ENCODE measurements at regions not wholly inside any gene's neighbourhood (a gene's known extent, or its start where the extent isn't known, plus 50 kb on each side); places are given as distances from the start of the nearest gene placed in this dataset.

DNA sequence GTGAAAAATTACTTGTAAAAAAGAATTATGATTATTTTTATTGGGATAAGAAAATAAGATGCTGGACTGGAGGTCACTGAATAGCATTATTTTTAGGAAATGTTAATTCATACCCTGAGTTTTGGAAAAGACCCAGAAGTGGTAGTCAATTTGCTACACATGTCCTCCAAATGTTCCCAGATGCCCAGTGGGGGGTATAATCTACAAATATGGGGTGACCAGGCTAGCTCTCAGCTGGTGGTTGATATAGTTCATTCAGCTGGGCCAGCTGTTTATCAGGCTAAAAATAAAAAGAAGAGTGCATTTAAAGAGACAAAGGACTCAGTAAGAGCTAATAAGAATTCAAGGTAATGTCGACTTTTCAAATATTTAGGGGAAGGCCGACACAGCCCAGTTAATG, 402.0 kb upstream of the GOLIM4 start:
- no peak for DNase-seq

DNA sequence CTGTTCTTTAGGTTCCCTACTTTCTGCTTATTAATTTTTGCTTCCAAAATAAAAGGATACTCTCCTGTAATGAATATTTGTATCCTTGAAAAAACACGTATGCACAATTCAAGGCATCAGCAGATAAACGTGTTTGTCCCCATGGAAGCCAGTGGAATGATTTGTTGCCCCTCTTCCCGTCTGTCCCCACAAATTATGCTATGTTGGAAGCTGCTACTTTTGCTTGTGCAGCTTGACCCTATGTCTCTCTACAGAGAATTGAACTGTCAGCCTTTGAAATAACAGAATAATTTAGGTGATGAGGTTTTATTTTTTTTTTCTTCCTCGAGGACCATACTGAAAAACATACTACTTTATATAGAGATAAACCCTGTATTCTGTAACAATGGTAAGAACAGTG, 401.5 kb upstream of the GOLIM4 start:
- no peak for DNase-seq

DNA sequence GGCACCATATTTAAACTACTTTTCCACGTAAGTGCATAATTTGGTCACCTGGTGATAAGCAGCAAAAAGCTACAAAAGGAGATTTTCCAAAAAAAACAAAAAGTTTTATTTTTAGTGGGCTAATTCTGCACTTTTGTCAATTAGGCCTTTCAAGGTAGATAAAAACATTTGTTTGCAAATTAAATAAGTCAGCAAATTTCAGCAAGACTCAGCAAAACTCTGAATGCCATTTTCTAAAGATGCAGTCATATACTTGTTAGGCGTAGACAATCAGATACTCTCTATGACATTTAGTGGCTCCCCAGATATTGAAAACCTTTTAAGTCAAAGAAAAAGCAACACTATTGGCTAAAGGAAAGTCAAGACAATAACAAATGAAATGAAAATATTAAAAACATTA, 400.2 kb upstream of the GOLIM4 start:
- no peak for DNase-seq

DNA sequence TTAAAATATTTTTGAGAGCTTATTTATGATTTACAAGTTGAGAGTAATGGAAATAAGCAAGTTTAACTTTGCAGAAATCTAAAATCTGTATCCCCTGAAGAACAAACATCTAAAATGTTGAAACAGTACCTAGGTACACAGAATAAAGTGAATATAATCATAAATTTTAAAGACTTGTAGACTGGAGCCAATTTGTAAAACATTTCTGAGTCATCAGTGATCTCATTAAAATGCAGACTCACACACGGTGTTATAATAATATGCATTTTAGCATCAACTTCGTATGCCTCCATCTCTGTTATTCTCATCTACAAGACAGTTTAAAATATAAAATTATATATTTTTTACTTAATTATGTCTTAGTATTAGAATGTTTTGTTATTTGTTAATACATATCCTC, 399.5 kb upstream of the GOLIM4 start:
- DNase-seq, result no peak

DNA sequence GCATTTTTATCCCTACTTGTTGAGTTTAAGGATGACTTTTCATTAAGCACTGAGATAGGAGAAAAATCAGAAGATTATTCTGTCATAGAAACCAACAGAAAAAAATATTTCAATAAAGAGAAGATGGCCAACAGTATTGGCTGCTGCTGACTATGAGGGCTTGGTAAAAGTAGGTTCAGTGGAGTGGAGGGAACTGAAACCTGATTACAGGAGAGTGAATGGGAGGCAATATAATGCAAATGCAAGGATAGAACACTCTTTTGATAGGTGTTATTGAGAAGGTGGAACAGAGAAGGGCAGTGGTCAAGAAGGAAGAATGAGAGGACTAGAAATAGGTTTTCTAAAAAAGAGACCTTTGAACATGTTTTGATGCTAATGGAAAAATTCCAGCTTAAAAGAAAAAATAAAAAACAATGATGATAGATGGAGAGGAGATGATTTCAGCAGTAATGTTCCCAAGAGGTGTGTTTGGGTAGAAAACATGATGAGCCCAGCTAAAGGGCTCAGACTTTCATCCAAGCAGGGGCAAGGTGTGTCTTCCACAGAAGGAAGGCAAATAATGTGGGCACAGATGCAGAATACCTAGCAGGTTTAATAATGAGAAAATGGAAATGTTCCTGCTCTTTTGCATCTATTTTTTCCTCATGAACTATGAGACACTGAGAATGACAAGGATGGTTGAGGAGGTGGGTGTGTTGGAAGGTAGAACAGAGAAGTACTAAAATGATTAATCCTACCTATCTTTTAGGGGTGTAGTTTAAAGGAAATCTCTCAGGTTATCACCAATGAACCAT, 397.9 kb upstream of the GOLIM4 start:
- DNase-seq, result no peak

DNA sequence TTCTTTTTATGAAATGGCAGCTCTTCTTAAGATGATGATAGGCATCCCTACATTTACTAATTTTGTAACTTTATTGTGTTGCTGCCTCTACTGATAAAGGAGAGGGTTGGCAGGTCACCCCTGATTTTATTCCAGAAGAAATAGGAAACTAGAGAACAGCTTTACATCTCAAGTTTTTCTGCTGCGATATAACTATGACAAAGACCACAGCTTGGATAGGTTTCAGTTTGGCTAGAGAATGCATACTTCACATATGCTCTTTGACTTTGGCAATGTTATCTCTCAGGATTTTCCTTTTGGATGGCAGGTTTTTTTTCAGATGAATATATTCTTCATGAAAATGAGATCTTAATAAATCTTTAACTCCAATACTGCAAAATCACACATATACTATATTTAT, 395.3 kb upstream of the GOLIM4 start:
- DNase-seq, result no peak

DNA sequence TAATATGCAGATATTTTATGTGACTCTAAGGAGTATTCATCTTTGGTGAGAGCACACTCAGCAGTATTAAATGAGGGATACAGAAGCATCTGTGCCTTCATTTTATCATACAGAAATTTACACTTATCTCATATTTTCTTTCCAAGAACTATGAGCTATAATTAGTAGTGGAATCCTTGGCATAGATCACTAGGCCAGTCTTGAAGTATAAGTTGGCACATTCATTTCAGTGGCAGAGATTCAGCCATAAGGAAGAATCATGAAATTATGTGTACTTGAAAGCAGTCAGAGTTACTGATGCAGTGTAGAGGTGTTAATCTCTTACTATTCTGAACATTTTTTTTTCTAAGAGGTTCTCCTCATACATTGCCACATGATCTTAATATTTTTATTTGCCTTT, 393.6 kb upstream of the GOLIM4 start:
- DNase-seq, result no peak

DNA sequence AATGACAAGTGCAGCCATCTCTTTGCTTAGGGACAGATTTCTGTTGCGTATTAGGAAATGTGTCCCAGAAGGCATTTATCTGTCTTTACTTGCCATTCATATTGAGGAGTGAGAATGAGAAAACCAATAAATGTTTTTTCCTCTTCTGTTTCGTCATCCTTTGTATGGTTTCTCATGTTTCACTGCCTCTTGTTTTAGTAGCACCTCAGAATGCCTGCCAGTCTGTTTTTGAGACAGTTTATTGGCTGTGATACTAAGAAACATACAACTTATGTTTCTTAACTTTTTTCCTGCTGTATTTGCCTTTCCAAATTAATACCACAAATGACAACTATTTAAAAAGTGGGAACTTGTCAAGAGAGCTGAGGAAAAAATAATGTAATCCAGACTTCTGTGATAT, 390.2 kb upstream of the GOLIM4 start:
- no peak for DNase-seq

DNA sequence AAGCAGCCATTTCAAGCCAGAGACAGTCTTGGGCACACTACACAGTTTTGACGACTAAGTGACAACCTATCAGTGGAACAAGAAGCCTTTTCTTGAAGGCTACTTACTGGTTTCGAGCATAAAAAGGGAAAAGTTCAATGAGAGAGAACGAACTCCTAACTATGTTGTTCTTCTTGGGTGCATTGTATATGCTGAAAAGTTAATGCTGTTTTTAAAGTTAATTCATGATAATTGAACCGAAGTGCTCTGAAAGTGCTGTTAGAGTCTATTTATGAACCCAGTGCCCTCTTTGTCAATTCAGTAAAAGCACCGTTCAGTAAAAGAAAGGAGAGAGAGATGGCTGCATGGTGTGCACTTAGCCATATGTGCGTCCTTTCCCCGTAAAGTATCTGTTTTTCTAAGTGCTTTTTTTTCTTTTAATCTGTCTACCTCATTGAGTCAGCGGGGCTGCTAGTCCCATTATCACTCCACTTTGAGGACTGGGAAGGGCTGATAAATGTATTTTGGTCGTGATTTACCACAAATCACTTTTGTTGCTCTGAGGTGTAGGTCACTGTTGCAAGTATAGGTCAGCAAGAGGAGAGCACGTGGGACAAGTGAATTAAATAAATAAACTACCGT, 380.7 kb upstream of the GOLIM4 start:
- no peak for DNase-seq

DNA sequence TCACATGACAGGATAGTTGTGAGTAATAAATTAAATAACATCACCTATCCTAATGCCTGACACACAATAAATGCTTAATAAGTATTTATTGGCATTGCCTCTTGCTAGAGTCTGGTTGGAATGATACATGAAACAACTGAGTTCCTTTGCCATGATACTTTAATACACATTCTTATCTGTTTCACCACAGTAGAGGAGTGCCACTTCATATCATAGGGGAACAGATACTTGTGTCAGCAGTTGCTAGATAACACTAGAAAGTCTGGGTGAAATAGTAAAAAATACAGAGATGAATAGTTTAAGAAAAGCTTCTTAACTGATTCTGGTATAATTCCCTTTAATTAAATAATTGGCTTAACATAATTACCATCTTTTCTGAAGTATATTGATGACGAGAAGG, 380.0 kb upstream of the GOLIM4 start:
- DNase-seq, result no peak

DNA sequence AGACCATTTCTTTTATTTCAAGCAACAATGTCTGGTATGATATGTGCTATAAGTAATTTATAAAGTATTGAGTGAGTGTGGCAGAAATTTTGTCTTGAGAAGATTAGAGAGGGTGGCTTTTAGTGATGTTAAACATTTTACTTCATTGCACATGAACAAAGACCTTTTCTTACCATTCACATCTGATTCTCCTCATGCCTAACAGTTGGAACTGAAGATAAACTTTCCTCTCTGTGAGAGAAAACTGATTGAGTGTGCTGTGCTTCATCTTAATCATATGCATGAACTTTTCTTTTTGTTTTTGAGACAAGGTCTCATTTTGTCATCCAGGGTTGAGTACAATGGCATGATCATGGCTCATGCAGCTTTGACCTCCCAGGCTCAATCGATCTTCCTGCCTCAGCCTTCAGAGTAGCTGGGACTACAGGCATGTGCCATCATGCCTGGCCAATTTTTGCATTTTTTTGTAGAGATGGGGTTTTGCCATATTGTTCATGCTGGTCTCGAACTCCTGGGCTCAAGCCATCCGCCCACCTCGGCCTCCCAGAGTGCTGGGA, 377.7 kb upstream of the GOLIM4 start:
- no peak for DNase-seq

DNA sequence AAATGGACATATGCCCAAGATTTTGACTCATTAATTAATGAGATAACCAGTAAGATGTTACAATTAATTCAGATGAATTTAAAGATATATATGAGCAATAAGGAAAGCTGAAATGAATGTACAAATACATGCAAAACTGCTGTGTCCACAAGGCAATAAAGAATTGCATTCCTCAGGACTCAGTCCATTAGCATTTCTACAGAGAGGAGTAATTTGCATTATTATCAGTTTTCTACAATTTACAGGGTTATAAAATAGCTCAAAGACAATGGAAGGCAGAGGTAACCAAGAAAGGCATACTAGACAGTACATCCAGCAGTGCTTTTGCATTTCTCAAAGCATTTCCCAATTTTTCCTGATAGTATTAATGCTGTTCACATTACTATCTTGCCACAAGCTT, 377.1 kb upstream of the GOLIM4 start:
- no peak for DNase-seq

DNA sequence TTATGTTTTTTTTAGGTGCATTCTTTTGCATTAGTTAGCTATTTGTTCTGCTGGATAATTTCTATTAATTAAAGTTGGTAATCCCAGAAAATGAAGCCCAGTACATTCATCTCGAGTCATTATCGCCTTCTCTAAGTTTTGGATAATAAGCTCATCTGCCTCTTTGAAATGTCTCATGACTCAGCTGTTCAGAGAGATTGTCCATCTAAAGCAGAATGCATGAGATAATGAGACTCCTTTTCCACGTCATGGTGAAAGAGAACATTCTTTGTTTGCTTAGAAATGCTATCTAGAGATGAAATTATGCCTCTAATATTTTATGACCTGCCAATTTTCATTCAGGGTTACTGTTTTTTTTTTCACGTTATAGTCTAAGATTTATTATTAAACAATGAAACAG, 374.7 kb upstream of the GOLIM4 start:
- DNase-seq, result no peak

DNA sequence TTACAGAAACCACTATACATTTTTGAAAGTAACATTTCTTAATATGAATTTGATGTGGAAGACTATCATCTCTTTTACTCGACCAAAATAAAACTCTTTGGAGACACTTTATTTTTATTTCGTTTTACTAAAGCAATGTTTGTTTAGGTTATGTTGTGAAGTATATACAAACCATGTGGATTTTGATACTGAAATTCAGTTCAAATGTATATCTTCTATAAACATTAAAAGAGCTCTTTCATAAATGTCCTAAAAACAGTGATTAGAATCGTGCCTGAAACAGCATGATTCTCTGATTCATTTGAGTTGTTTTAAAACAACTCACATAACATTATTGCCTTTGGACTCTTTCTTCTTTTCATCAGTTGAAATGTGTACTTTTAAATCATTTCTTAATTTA, 373.7 kb upstream of the GOLIM4 start:
- no peak for DNase-seq

DNA sequence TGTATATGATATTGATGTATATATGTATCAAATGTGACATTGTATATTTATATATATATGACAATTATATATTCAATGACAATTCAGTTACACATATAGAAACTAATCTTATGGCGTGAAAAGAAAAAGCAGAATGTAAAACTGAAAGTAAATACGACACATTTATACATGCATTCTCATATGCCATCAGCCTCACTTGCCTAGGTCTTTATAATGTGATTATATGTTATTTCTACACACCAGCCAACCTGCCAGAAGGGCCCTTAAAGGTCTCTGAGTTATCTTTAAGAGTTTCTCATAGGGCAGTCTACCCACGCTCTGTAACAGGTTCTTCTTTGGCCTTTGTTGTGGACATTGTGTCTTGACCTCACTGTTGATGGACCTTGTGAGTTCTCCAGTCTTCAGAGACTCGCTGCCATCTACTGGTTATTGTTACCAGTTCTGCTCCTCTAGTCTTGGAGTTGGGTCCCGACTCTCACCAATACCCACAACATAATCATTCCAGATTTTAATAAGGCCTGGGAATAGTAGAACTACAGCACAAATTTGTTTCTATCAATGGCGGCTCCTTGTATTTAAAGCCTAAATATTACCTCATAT, 371.5 kb upstream of the GOLIM4 start:
- DNase-seq, result no peak

DNA sequence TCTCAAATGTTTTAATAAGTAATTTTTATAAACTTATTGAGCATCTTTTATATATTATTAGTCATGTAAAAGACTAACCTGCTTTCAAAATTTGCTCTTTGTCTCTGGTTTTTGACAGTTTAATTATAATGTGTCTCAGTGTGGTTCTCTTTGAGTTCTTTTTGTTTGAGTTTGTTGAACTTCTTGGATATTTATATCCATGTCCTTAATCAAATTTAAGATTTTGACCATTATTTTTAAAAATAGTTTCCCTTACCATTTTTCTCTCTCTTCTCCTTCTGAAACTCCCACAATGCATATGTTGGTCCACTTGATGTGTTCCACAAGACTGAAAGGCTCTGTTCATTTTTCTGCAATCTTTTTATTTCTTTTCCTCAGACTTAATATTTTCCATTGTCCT, 366.1 kb upstream of the GOLIM4 start:
- DNase-seq, result no peak

DNA sequence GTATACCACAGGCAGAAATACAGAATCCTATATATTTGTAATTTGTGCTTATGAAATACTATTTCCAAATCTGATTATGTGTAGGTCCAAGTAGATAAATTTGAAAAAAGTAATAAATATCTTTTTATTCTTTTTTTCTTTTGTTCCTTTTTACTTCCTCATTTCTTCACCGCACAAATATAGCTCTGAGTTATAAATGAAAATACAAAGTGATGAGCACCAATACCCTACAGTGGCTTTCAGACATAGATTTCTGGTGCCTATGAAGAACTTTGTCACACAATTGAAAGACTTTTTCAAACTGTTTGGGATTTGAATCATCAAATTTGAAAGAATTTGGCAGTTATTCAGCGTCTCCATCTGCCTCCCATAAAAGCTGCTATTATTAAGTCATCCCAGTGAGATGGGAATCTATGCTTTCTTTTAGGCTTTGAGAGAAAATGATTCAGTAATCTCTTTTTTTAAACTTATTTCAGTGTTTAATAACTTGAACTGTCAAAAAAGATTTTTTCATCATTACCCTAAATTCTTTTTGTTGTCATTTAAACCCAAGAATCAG, 363.6 kb upstream of the GOLIM4 start:
- DNase-seq, result no peak

DNA sequence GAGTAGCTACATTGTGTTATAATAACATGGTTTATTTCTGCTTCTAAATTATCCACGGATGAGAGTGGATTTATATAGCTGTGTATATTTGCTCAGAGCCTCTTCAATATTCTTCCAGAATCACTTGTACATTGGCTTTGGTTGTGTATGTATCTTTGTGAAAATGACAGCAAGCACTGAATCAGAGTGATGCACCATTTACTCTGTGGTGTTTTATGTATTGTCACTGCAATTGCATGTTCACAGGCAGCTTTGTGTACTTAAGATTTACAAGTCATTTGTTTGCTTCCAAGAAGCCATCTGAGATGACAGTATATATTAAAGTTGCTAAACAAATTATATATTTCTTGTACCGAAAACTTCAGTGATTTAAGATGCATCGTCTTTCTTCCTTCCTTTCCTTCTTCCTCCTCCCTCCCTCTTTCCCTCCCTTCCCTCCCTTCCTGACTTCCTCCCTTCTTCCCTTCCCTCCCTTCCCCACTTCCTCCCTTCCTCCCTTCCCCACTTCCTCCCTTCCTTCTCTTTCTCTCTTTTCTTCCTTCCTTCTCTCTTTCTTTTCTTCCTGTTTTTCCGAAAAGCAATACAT, 362.3 kb upstream of the GOLIM4 start:
- no peak for DNase-seq

DNA sequence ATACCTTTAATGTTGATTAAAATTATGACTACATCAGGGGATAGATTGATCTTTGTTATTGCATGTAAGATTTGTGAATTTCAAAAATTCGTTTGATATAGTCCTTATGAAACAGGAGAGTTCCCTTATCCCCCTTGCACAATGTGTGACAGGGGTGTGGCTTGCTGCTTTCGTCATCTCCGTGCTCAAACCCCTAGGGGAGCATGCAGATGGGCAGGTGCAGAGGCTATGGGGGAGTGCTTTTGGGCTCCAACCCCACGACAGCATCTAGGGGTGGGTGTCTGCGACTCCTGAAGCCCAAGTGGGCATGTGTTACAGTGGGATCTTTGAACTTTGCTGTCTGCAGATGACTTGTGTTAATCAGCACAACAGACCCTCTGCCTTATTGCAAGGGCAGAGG, 360.1 kb upstream of the GOLIM4 start:
- no peak for DNase-seq

DNA sequence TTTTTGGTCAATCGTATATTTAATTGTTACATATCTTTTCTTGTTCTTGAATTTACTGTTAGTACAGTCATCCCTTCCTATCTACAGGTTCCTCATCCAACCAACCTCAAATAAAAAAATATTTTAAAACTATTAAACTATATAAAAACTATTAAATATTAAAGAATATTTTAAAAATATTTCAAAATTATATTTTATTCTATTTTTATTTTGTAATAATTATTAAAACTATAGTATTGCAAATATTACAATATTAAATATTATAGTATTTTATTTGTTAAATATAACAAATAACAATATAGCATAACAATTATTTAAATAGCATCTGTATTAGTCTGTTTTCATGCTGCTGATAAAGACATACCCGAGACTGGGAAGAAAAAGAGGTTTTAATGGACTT, 357.9 kb upstream of the GOLIM4 start:
- DNase-seq, result no peak

DNA sequence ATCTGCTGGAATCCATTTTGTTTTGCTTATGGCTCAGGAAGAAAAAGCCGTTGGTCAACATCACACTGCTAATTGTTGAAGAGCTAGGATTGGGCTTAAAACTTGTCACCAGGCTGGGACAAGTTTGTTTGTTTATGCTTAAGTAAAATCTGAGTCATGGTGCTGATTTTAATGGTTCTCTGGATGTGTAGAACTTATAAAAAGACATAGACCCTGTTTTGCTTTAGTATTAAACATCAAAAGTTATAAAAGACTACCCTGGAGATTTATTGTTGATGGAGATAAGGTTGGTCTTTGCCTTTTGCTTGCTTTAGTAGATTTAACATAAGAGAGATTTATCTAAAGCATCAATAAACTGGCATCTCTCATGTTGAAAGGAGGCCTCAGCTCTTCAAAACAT, 348.2 kb upstream of the GOLIM4 start:
- no peak for DNase-seq

DNA sequence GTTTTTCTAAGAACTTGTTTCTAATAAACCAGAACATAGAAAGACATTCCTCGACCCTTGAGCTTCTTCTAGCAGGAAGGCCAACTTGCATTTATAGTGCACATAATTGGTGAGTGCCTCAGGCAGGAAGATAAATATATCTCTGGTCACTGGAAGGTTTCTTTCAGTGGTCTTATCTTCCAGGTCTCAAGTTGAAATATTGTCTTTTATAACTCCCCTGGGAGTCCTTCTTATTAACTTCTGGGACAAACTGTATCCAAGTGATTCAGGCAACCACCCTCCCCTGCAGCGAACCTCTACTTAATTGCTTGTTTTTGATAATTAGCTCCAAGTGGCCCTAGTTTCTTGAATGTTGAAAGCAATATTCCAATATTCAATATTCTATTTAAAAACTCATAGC, 346.8 kb upstream of the GOLIM4 start:
- DNase-seq, result no peak

DNA sequence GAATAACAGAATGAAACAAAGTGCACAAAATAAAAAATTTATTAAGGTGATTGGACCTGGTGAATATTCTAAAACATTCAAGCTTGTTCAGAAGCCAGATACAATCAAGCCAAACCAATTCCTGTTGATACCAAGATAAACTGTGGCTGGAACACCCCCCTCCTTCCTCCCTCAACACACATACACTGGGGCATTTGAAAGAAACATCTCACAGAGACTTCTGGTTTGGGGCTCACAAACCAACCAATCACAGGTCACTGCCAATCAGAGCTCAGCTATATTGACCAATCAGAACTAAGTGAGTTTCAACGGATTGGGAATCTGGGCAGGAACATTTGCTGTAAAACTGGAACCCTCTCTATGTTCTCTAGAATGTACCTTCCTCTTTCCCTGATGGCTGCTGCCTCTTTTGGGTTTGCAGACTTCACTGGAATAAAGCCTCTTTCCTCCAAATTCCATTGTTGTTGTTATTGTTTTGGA, 340.6 kb upstream of the GOLIM4 start:
- no peak for DNase-seq

All from CD4-positive, alpha-beta T cell treated with Interleukin-1 beta for 1 hour (primary cell).